ENCODE measurements at regions not wholly inside any gene's neighbourhood (a gene's known extent, or its start where the extent isn't known, plus 50 kb on each side); places are given as distances from the start of the nearest gene placed in this dataset.

DNA sequence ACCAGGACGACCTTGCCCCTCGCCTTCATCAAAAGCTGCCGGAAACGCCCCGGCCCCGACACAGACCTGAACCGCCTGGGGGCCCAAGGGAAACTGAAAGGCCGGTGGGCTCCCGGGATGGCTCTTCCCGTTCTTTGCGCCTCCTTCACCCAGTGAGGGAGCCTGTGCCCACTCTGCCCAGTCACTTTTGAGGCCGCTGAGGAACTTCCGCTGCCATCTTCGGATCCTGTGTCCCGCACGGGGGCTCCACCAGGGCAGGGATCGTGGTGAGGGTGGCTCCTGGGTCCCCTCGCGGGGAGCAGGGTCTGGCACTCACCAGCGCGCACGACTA, 104.0 kb downstream of the PPIAL4G start:
- TF ChIP-seq, protein P1, sequence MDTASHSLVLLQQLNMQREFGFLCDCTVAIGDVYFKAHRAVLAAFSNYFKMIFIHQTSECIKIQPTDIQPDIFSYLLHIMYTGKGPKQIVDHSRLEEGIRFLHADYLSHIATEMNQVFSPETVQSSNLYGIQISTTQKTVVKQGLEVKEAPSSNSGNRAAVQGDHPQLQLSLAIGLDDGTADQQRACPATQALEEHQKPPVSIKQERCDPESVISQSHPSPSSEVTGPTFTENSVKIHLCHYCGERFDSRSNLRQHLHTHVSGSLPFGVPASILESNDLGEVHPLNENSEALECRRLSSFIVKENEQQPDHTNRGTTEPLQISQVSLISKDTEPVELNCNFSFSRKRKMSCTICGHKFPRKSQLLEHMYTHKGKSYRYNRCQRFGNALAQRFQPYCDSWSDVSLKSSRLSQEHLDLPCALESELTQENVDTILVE (CRISPR knock-in tag; IDR thresholded peaks at IDR 0.05): no peak
- no peak for TF ChIP-seq MIER2 (CRISPR knock-in tag; IDR thresholded peaks at IDR 0.05)
- no peak for TF ChIP-seq MYC (CRISPR knock-in tag; IDR thresholded peaks at IDR 0.05; ENCODE audit: borderline replicate concordance)
- TF ChIP-seq, protein P2, sequence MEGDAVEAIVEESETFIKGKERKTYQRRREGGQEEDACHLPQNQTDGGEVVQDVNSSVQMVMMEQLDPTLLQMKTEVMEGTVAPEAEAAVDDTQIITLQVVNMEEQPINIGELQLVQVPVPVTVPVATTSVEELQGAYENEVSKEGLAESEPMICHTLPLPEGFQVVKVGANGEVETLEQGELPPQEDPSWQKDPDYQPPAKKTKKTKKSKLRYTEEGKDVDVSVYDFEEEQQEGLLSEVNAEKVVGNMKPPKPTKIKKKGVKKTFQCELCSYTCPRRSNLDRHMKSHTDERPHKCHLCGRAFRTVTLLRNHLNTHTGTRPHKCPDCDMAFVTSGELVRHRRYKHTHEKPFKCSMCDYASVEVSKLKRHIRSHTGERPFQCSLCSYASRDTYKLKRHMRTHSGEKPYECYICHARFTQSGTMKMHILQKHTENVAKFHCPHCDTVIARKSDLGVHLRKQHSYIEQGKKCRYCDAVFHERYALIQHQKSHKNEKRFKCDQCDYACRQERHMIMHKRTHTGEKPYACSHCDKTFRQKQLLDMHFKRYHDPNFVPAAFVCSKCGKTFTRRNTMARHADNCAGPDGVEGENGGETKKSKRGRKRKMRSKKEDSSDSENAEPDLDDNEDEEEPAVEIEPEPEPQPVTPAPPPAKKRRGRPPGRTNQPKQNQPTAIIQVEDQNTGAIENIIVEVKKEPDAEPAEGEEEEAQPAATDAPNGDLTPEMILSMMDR (CRISPR knock-in tag; IDR thresholded peaks at IDR 0.05): no peak
- TF ChIP-seq NFYB (CRISPR knock-in tag; IDR thresholded peaks at IDR 0.05): no peak
- TF ChIP-seq, protein P3, sequence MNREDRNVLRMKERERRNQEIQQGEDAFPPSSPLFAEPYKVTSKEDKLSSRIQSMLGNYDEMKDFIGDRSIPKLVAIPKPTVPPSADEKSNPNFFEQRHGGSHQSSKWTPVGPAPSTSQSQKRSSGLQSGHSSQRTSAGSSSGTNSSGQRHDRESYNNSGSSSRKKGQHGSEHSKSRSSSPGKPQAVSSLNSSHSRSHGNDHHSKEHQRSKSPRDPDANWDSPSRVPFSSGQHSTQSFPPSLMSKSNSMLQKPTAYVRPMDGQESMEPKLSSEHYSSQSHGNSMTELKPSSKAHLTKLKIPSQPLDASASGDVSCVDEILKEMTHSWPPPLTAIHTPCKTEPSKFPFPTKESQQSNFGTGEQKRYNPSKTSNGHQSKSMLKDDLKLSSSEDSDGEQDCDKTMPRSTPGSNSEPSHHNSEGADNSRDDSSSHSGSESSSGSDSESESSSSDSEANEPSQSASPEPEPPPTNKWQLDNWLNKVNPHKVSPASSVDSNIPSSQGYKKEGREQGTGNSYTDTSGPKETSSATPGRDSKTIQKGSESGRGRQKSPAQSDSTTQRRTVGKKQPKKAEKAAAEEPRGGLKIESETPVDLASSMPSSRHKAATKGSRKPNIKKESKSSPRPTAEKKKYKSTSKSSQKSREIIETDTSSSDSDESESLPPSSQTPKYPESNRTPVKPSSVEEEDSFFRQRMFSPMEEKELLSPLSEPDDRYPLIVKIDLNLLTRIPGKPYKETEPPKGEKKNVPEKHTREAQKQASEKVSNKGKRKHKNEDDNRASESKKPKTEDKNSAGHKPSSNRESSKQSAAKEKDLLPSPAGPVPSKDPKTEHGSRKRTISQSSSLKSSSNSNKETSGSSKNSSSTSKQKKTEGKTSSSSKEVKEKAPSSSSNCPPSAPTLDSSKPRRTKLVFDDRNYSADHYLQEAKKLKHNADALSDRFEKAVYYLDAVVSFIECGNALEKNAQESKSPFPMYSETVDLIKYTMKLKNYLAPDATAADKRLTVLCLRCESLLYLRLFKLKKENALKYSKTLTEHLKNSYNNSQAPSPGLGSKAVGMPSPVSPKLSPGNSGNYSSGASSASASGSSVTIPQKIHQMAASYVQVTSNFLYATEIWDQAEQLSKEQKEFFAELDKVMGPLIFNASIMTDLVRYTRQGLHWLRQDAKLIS (CRISPR knock-in tag; IDR thresholded peaks at IDR 0.05): no peak
- TF ChIP-seq MXI1 (IDR thresholded peaks at IDR 0.05; ENCODE audit: borderline replicate concordance, low read depth, low read length): no peak
- no peak for TF ChIP-seq CREB1 (IDR thresholded peaks at IDR 0.05)
- TF ChIP-seq CREB1 (CRISPR knock-in tag; IDR thresholded peaks at IDR 0.05): no peak
- no peak for TF ChIP-seq POLR2A (IDR thresholded peaks at IDR 0.05; ENCODE audit: insufficient read depth in 1 of 2, low read depth in 2 of 2, low read length in 2 of 2)
